Panc1 (cell line): ENCODE measurements at regions not wholly inside any gene's neighbourhood (a gene's known extent, or its start where the extent isn't known, plus 50 kb on each side); places are given as distances from the start of the nearest gene placed in this dataset.

Experiments
- POLR2AphosphoS5 ChIP-seq: IDR thresholded peaks from 2 replicates; pipeline ENCODE4 v1.6.1; 2012; ENCODE audit warnings: mild to moderate bottlenecking, low read depth, low read length, moderate library complexity
- TF ChIP-seq, protein P1 (sequence below): fragments of 450-650 bp; IDR thresholded peaks from 2 replicates; pipeline ENCODE4 v1.5.1; 2017; ENCODE audit warnings: mild to moderate bottlenecking
- TF ChIP-seq, protein P2 (sequence below), 2 experiments: IDR thresholded peaks; 2 replicates each; pipeline ENCODE4 v1.6.1; 2011 to 2012; ENCODE audit warnings: low read depth in 2 of 2, control low read depth in 1 of 2, low read length in 1 of 2, mild to moderate bottlenecking in 1 of 2, moderate library complexity in 1 of 2; ENCODE audit not compliant: insufficient read depth in 1 of 2

DNA sequence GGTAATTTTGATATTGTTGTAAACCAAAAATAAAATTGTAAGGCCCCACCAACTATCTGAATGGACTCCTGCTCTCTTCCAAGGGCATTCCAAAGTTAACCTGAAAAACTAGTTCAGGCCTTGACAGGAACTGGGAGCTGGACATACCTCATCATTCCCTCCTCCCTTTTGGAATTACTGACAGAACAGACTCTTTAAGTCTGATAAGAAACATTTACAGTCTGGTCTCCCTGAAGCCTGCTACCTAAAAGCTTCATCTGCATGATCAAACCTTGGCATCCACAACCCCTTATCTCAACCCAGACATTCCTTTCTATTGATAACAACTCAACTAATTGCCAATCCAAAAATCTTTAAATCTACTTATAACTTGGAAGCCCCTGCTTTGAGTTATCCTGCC is 123.8 kb downstream of the TLR5 start:
- TF ChIP-seq, protein P1, sequence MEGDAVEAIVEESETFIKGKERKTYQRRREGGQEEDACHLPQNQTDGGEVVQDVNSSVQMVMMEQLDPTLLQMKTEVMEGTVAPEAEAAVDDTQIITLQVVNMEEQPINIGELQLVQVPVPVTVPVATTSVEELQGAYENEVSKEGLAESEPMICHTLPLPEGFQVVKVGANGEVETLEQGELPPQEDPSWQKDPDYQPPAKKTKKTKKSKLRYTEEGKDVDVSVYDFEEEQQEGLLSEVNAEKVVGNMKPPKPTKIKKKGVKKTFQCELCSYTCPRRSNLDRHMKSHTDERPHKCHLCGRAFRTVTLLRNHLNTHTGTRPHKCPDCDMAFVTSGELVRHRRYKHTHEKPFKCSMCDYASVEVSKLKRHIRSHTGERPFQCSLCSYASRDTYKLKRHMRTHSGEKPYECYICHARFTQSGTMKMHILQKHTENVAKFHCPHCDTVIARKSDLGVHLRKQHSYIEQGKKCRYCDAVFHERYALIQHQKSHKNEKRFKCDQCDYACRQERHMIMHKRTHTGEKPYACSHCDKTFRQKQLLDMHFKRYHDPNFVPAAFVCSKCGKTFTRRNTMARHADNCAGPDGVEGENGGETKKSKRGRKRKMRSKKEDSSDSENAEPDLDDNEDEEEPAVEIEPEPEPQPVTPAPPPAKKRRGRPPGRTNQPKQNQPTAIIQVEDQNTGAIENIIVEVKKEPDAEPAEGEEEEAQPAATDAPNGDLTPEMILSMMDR = no peak
- TF ChIP-seq POLR2AphosphoS5 = no peak
- TF ChIP-seq, protein P2, sequence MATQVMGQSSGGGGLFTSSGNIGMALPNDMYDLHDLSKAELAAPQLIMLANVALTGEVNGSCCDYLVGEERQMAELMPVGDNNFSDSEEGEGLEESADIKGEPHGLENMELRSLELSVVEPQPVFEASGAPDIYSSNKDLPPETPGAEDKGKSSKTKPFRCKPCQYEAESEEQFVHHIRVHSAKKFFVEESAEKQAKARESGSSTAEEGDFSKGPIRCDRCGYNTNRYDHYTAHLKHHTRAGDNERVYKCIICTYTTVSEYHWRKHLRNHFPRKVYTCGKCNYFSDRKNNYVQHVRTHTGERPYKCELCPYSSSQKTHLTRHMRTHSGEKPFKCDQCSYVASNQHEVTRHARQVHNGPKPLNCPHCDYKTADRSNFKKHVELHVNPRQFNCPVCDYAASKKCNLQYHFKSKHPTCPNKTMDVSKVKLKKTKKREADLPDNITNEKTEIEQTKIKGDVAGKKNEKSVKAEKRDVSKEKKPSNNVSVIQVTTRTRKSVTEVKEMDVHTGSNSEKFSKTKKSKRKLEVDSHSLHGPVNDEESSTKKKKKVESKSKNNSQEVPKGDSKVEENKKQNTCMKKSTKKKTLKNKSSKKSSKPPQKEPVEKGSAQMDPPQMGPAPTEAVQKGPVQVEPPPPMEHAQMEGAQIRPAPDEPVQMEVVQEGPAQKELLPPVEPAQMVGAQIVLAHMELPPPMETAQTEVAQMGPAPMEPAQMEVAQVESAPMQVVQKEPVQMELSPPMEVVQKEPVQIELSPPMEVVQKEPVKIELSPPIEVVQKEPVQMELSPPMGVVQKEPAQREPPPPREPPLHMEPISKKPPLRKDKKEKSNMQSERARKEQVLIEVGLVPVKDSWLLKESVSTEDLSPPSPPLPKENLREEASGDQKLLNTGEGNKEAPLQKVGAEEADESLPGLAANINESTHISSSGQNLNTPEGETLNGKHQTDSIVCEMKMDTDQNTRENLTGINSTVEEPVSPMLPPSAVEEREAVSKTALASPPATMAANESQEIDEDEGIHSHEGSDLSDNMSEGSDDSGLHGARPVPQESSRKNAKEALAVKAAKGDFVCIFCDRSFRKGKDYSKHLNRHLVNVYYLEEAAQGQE (IDR thresholded peaks at IDR 0.05; ENCODE audit: insufficient read depth in 1 of 2, low read depth in 2 of 2, low read length in 1 of 2) = no peak
